NOMO-1 treated with DMSO at 0.1 percent for 48 hours (cell line): ENCODE measurements at regions not wholly inside any gene's neighbourhood (a gene's known extent, or its start where the extent isn't known, plus 50 kb on each side); places are given as distances from the start of the nearest gene placed in this dataset.
A peak's percentile ranks its signal among the peaks of the same experiment; 100 is the strongest.

ENCODE experiments used
- DNase-seq: peaks from one replicate; lab custom pipeline; 2025; ENCODE audit not compliant: unreplicated experiment; lab: John Stamatoyannopoulos, UW

GRCh38 chr12:105915997-105916759, 222.6 kb downstream of the NUAK1 start:
- no peak for DNase-seq

GRCh38 chr12:105916760-105917039, 222.1 kb downstream of the NUAK1 start:
- no peak for DNase-seq

DNA sequence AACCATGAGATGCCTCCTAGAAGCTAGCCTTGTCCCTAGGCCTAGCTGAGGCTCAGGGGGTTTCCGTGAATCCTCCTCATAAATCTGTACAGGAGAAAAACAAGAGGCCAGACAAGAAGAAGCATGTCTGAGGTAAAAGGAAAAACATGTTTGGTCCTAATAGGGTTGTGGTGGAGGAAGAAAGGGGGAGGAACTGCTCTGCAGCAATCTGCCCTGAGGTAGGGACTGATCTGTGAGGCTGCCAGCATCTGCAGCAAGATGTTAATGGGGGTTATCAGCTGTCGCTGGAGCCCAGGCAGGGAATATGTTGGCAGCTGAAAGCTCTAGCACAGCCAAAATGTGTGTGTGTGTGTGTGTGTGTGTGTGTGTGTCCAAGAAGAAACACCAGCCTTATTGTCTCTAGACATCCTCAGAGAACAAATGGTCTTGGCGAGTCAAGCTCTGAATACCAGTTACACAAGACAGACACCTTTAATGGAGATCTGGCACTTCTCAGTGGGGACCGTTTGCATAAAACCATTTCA, 218.5 kb downstream of the NUAK1 start:
- DNase-seq = no peak

DNA sequence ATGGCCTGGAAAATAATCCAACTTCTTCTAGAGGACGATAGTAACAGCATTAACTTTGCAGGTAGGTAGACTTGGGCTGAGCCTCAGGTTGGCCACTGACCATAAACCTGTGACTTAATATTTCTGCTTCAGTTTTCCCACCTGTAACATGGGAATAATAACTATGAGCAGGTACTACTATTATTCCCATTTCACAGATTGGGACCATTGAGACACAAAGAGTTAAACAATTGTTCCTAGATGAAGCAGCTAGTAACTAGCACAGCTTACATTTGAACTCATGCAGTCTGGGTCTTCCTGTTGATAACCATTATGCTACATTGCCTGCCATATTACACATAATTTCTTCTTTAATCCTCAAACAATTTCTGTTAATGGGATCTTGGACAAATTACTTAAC, 217.7 kb downstream of the NUAK1 start:
- no peak for DNase-seq

GRCh38 chr12:105921872-105922669, 216.7 kb downstream of the NUAK1 start:
- DNase-seq = no peak

GRCh38 chr12:105922670-105923102, 216.1 kb downstream of the NUAK1 start:
- no peak for DNase-seq

GRCh38 chr12:105924526-105925208, 214.1 kb downstream of the NUAK1 start:
- no peak for DNase-seq

DNA sequence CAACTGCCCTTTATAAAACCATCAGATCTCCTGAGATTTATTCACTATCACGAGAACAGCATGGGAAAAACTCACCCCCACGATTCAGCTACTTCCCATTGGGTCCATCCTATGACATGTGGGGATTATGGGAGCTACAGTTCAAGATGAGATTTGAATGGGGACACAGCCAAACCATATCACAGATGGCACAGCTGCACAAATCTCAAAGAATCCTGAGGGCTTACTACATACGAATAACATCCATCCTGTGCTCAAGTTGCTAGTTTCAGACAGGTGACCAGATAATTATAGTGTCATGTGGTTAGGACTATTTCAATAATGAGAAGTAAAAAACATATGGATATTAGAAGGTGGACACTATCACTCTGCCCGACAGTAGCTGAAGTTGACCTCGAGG, 211.2 kb downstream of the NUAK1 start:
- DNase-seq = no peak

DNA sequence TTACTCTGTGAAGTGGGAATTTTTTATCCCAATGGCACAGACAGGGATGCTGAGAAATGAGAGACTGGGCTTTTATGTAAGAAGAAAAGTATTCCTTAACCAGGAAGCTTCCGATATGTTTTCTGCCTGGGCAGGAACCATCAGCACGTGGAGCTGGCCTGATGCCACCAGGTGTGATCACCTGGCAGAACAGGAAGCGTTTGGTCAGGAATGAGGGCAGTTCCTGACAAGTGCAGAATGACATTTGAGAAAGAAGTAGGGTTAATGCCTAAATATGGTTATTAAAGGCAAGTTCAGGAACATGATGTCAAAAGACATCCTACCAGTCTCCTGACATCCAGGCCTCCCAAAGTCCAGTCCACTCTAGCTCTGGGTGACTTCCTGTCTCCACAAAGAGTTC, 210.3 kb downstream of the NUAK1 start:
- no peak for DNase-seq

- DNase-seq = no peak
Measured at GRCh38 chr12:105929192-105929591, 209.6 kb downstream of the NUAK1 start.

DNA sequence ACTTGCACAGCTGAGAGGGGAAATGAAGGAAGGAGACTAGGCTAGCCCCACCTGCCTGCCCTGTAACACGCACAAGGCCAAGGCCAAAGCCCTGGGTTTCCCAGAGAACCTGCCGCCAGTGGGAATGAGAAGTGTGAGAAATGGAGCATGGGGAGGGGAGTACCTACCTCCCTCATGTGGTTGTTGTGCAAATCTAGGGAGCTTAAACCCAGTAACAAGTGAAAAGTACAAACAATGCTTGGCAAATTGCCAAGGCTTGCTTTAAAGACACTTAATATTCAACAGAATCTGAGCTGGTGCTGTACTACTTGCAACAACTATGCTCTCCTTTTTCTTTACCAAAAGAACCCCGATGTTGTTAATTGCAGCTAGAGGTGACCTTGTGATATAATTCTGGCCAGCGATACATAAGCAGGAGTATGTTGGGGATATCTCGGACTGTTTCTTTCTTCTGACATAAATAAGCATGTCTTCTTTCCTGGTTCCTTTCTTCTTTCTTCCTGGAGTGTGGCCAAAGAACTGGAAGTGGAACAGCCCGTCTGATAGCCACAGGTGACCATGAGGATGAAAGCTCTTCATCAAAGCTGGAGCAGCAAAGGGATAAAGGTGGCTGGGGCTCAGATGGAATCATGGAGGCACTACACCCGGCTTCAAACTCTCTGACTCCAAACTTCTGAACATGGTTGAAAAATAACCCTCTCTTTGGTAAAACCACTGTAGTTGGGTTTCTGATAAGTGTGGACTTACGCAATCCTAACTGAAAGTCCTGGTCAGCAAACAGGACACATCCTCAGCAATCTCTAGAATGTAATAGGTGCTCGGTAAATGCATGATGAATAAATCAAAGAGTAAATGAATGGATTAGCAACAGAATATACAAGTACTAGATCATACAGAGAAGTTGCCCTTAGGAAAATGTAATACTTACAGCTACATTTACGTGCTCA, 207.9 kb downstream of the NUAK1 start:
- DNase-seq = peak; percentile 8

GRCh38 chr12:105931762-105932570, 206.8 kb downstream of the NUAK1 start:
- DNase-seq = no peak

GRCh38 chr12:105933671-105934665, 204.8 kb downstream of the NUAK1 start:
- DNase-seq = no peak

DNA sequence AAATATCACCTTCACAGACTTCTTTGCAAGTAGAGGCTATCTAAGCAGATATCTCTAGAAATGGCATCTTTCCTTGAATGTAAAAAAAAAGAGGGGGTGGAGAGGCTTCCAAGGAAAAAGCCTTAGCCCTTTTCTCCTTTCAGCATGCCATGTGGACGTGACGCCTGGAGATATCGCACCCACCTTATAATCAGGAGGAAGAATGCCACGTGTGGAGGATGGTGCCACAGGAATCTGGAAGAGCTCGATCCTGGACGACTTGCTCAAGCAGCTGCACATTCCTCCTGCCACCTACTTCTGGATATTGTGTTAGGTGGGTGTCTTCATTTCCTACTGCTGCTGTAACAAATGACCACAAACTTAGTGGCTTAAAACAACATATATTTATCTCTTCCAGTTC, 203.6 kb downstream of the NUAK1 start:
- no peak for DNase-seq

- DNase-seq = no peak
Measured at GRCh38 chr12:105935981-105936380, 202.8 kb downstream of the NUAK1 start.

GRCh38 chr12:105936496-105936895, 202.3 kb downstream of the NUAK1 start:
- DNase-seq = no peak

GRCh38 chr12:105937009-105937408, 201.7 kb downstream of the NUAK1 start:
- DNase-seq = no peak

GRCh38 chr12:105939181-105939721, 199.5 kb downstream of the NUAK1 start:
- DNase-seq = no peak
